ENCODE measurements at regions not wholly inside any gene's neighbourhood (a gene's known extent, or its start where the extent isn't known, plus 50 kb on each side); places are given as distances from the start of the nearest gene placed in this dataset.
A peak's percentile ranks its signal among the peaks of the same experiment; 100 is the strongest.
"Not testable (repeated sequence)": the region's sequence is repeated elsewhere in the genome, so short reads cannot be mapped to it uniquely, and the experiment has no call there.

GRCh38 chr6:113362301-113363047 is 494.7 kb upstream of the MARCKS start:
- no peak for DNase-seq

- no peak for DNase-seq
Observed at GRCh38 chr6:113363048-113363798, 493.9 kb upstream of the MARCKS start.

- DNase-seq: no peak
Observed at GRCh38 chr6:113363866-113364265, 493.3 kb upstream of the MARCKS start.

DNA sequence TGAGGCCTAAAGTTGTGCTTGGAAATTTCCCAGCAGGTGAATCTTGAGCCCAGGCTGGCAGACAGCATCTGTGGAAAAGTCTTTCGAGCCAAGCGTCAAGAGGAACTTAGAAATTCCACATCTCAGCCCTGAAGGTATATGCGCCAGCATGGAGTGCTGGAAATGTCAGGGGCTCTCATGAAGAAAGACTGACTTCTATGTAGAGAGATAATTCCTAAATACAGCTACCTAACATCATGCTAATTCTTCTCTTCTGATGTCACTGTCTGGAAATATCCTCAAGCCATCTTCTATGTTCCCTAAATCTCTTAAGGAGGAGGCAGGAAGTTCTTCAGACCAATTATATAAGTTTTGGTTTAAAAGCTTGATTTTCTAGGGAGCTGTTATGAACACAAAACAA is 492.4 kb upstream of the MARCKS start:
- DNase-seq: no peak

DNA sequence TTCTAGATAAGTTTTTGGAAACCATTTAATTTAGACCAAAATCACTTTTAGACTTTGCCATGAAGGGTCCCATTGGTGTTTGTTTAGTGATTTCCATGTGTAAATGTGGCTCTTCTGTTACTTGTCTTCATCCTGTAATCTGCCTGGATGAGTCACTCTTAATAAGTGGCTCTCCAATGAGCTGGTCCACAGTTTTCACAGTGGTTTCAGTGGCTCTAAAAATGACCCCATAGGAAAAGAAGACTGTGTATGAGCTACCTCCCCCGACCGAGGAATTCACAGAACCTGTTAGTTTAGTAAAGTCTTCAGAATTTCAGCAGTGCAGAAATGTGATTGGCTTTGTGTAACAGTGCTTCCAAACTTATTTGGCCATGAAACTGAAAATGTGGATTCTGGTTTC is 492.0 kb upstream of the MARCKS start:
- DNase-seq: no peak

DNA sequence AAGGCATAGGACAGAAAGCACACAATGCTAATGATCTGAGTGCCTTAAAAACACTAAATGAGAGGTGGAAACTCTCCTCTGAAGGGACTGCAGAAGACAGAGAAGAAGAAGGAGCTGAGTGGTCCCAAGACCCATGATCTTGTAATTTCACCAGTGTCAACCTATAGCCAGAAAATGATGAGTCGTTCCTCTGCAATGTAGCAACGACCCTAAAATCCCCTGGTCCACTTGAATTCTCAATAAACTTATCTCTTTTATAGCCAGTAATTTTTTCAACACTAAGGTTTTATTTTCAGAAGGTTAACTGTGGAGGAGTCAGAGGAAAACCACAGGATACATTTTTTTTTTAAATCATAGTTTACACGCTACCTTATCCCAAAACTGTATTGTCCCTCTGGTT is 490.6 kb upstream of the MARCKS start:
- no peak for DNase-seq

- no peak for DNase-seq
Observed at GRCh38 chr6:113370508-113371502, 486.3 kb upstream of the MARCKS start.

DNA sequence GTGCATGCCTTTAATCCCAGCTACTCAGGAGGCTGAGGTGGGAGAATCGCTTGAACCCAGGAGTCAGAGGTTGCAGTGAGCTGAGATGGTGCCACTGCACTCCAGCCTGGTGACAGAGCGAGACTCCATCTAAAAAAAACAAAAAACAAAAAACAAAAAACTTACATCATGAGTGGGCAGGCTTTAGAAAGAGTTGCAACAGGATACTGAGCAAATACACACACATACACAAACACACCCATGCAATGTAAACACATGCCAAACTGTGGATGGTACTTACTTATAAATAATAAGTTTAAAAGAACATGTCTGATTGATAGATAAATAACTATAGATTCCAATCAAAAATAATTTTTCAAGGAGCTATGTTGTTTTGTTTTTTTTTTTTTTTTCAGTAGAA is 481.7 kb upstream of the MARCKS start:
- DNase-seq: not testable (repeated sequence)

DNA sequence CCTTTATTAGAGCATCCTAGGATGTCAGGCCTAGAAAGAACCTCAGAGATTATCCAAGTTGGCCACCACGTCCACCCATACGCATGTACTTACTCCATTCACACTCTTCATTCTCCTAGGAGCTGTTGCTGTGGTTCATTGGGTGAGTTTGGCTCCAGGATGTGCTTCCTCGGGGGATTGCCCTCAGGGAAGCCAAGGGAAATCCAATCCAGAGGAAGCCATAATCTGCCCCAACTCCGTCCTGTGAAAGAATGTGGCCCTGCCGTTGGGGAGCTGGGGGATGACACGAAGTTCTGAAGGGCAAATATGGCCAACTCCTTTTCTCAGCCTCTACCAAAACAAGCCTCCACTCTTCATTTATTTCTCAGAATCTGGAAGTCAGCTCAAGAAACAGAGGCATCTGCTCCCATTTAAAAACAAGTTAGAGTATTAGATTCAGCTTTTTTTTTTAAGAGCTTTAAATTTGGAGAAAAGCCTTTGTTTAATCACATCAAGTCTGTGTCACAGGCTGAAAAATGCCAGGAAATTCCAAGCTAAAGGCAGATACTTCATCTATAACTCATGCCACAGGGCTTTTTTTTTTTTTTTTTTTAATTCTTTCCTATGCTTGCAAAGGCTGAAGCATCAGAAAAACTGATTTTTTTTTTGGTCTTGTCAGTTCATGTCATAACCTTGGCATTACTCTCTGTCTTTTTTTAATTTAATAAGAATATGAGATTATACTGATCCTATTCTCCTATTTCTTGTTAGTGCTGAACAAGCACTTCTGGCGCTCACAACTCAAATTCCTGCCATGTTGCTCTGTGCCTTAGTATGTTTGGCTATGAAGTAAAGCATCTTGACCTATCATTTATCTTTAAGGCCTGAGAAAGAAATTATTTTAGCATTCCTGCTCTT is 480.9 kb upstream of the MARCKS start:
- DNase-seq: no peak

DNA sequence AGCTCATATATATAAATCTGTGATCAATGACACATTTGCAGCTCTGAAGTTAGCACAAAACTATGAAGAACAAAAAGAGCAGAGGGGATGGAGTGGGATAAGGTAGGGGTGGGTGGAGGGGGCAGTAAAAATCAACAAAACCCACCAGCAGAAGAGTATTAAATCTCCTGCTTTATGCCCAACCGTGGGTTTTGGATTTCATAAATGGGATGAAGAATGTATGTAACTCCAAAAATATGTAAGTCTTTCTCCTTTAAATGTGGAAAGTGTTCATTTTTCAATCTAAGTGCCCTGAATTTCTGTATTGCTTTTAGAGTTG is 480.3 kb upstream of the MARCKS start:
- no peak for DNase-seq

DNA sequence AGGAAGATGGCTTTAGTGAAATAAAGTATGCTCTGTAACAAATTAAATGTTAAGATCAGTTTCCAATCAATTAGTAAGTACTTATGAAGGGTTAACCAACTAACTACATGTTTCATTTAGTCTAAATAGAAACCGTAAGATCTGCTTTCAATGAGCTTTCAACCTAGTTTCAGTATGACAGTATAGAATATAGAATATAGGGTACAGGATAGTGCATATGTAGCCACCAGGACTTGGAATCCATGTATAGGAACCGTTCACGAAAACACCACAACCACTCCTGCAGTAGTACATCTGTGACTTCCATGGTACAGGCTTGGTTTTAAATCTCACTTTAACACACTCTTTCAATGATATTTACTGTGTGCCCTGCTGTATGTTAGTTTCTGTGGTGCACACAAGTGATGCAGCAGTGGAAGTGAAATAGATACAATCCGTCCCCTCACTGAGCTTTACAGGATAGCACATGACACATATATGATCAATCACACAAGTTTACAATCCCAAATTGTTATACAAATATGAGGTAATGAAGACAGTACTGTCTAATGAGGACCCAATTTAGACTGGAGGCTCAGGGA is 479.7 kb upstream of the MARCKS start:
- no peak for DNase-seq

DNA sequence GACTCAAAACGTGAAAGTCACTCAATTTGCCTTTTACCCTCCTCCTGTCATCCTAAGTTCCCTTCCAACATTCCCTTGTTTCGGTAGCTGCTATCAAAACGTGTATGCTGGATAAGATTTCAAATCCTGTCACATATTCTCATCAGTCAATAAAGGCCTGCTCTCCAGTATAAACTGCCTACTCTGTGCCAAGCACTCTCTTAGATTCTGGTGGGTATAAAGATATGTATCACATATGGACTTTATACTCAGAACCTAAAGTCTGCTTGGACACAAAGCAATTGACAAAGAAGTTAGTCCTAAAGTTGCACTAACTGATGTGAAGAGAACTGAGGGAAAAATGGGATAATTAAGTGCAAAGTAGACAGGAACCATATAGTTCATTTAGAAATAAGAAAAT is 476.6 kb upstream of the MARCKS start:
- no peak for DNase-seq

DNA sequence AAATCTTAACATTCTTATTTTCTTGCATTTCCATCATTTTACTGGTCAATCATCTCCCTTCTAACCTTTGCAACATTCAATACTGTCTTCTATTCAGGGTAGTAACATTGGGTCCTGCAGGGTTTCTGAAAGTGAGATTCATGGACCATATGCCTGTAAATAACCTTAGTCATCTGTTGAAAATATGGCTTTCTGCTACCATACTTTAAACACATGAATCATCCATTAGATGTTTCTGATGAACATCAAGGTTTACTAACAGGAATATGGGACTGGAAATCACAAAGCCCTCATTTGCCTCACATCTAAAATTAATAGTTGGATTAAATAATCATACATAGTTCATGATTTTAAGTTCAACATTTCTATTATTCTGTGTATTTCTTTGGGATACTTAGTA is 475.9 kb upstream of the MARCKS start:
- DNase-seq: no peak

DNA sequence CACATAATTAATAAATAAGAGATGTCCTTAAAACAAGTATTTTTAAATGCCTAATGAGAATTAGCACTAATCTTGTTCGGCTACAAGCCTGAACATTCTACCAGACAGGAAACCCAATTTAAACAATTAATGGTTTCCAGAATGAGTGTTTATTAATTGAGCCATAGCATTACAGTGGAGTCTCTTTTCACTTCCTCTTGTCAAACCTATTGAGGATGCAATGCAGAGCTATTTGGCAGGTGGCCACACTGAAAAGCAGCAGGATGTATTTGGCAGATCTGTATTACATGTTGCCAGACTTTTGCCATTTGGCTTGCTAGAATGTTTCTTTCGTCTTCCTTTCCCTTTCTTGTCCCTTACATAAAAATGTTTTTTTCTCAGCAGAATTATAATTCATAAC is 475.2 kb upstream of the MARCKS start:
- DNase-seq: peak; percentile 23

DNA sequence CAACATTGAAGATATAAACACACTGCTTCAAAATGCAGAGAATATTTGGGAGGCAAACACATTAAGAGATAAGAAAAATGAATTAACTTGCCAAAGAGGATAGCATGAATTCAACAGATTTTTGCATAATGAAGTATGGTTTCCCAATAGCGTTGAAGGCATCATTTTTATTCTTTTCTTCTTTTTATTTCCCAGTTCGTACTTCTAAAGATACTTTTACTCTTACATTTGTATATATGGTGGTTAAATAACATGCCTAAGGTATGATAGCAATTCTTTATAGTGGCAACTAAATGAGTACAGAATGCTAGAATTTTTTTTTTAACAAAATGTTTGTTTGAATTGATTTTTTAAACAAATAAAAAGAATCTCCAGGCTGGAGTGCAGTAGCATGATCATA is 473.4 kb upstream of the MARCKS start:
- no peak for DNase-seq

DNA sequence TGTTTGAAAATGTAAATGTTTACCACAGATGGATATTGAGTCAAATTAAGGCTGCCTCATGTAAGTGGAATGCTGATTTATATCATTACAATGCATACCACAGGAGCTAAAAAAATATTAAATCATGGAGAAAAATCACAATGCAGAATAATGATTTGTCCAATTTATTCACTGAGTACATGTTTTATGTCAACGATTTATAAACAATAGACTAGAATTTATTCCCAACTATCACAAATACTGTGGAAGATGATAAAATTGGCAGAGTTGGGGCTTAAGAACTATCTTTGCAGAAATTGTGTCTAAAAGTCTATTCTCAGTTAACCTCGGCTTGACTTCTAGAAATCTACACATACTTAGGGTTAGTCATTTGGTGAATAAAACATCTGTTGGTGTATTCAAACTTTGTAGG is 472.1 kb upstream of the MARCKS start:
- no peak for DNase-seq

GRCh38 chr6:113388996-113389395 is 468.1 kb upstream of the MARCKS start:
- DNase-seq: no peak

GRCh38 chr6:113392551-113393055 is 464.5 kb upstream of the MARCKS start:
- no peak for DNase-seq

GRCh38 chr6:113394216-113394615 is 462.9 kb upstream of the MARCKS start:
- DNase-seq: no peak

GRCh38 chr6:113394729-113395128 is 462.4 kb upstream of the MARCKS start:
- DNase-seq: no peak

DNA sequence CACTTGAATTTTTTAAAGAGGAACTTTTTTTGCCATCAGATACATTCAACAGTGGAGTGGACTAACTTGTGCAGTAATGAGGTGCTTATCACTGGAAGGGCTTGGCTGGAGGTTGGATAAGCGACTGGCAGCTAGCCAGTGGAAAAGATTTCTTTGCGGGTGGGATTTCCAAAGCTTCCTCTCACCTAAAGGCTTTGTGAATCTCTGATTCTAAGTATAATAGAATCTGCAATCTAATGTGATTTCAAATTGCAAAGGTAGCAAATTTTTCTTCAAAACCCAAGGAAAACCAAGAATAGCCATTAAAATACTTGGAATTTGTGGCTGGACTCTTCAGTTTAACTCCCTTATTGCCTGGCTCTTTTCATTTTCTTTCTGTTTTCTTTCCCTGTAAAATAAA is 460.4 kb upstream of the MARCKS start:
- DNase-seq: no peak

DNA sequence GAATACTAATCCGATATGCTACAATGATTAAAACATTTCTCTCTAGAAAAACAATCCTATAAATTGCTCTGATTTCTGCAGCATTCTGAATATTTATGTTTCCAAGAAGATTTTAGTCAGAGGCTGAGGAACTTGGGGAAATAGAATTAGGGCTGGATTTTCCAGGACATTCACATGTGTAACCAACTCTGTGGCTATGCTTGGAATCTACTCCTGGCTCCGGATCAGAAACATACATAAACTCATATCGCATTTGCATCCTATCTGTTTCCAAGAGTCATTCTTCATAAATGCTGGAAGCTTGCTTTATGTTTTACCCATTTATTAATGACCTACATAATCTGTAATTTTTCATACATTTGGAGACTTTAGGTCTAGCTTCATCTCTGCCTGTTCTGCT is 459.9 kb upstream of the MARCKS start:
- no peak for DNase-seq
